ENCODE measurements at regions not wholly inside any gene's neighbourhood (a gene's known extent, or its start where the extent isn't known, plus 50 kb on each side); places are given as distances from the start of the nearest gene placed in this dataset.

GRCh38 chr4:12507868-12508481 lies 976.2 kb downstream of the RAB28 start:
- Histone ChIP-seq H3K9me3 (ENCODE audit: control extremely low read depth in 1 of 3, control insufficient read depth in 2 of 3, insufficient read depth in 1 of 3, low read length in 2 of 3) (peaks cover 0 to 3% (median 0%) of the 10 kb centered on the region in 3 donors), H2AFZ (ENCODE audit: insufficient read depth, low read depth, low read length, poor library complexity, severe bottlenecking) (no peak overlapping the region), H3K4me3 (ENCODE audit: control extremely low read depth in 1 of 5, extremely low read depth in 1 of 5, insufficient read depth in 1 of 5, low read depth in 2 of 5, low read length in 4 of 5) (no peak overlapping the region), H3K9ac (ENCODE audit: low read length) (no peak overlapping the region), H3K36me3 (replicated peaks in 1 of 2; ENCODE audit: control extremely low read depth in 1 of 2, control insufficient read depth in 1 of 2, extremely low read depth in 1 of 2, insufficient read depth in 2 of 2, low read length in 1 of 2) (no peaks in the 10 kb centered on the region), H3K79me2 (ENCODE audit: control insufficient read depth, insufficient read depth, low read length) (no peaks in the 10 kb centered on the region), H3K4me1 (ENCODE audit: control insufficient read depth in 2 of 2, insufficient read depth in 2 of 2, low read length in 2 of 2) (no peaks in the 10 kb centered on the region), H4K20me1 (ENCODE audit: control insufficient read depth, insufficient read depth, low read length, poor library complexity, severe bottlenecking) (no peaks in the 10 kb centered on the region), H3K4me2 (replicated peaks; ENCODE audit: low read depth, low read length, poor library complexity, severe bottlenecking) (no peak overlapping the region), H3K27ac (ENCODE audit: low read length in 2 of 2) (no peak overlapping the region), H3K27me3 (replicated peaks in 1 of 4; ENCODE audit: control extremely low read depth in 1 of 4, control insufficient read depth in 3 of 4, insufficient read depth in 4 of 4, low read length in 3 of 4) (no peaks in the 10 kb centered on the region)
- H3K27me3 Mint-ChIP-seq = no peaks in the 10 kb centered on the region
- H3K4me1 Mint-ChIP-seq = no peaks in the 10 kb centered on the region
- H3K9me3 Mint-ChIP-seq (ENCODE audit: insufficient read depth) = no peaks in the 10 kb centered on the region
- ATAC-seq (ENCODE audit: low read depth) = no peak
- no peak overlapping the region for H3K4me3 Mint-ChIP-seq
- CTCF ChIA-PET = no interaction called here
- intact Hi-C loops (cut with micrococcal nuclease) = no loop called here
- no CpG with 5 or more reads among the region's 2 CpGs for WGBS (ENCODE audit: insufficient coverage)
- DNase-seq = no peak
- POLR2A ChIA-PET = no interaction called here
- TF ChIP-seq CTCF (IDR thresholded peaks at IDR 0.05) = no peak
- no peak for TF ChIP-seq EZH2 (IDR thresholded peaks at IDR 0.05; ENCODE audit: borderline replicate concordance, insufficient read depth, low read depth, low read length, poor library complexity, severe bottlenecking)
- no peak overlapping the region for H3K27ac Mint-ChIP-seq

- peaks cover 2% of the 10 kb centered on the region for H3K9me3 Mint-ChIP-seq (ENCODE audit: insufficient read depth)
- ATAC-seq (ENCODE audit: low read depth) = no peak
- Histone ChIP-seq H3K79me2 (ENCODE audit: control insufficient read depth, insufficient read depth, low read length) (no peaks in the 10 kb centered on the region), H3K27ac (ENCODE audit: low read length in 2 of 2) (no peak overlapping the region), H3K9ac (ENCODE audit: low read length) (no peak overlapping the region), H4K20me1 (ENCODE audit: control insufficient read depth, insufficient read depth, low read length, poor library complexity, severe bottlenecking) (no peaks in the 10 kb centered on the region), H3K4me3 (ENCODE audit: control extremely low read depth in 1 of 5, extremely low read depth in 1 of 5, insufficient read depth in 1 of 5, low read depth in 2 of 5, low read length in 4 of 5) (no peak overlapping the region), H3K27me3 (replicated peaks in 1 of 4; ENCODE audit: control extremely low read depth in 1 of 4, control insufficient read depth in 3 of 4, insufficient read depth in 4 of 4, low read length in 3 of 4) (no peaks in the 10 kb centered on the region), H3K36me3 (replicated peaks in 1 of 2; ENCODE audit: control extremely low read depth in 1 of 2, control insufficient read depth in 1 of 2, extremely low read depth in 1 of 2, insufficient read depth in 2 of 2, low read length in 1 of 2) (no peaks in the 10 kb centered on the region), H3K9me3 (ENCODE audit: control extremely low read depth in 1 of 3, control insufficient read depth in 2 of 3, insufficient read depth in 1 of 3, low read length in 2 of 3) (peaks cover 0 to 2% (median 0%) of the 10 kb centered on the region in 3 donors), H3K4me2 (replicated peaks; ENCODE audit: low read depth, low read length, poor library complexity, severe bottlenecking) (no peak overlapping the region), H2AFZ (ENCODE audit: insufficient read depth, low read depth, low read length, poor library complexity, severe bottlenecking) (no peak overlapping the region), H3K4me1 (ENCODE audit: control insufficient read depth in 2 of 2, insufficient read depth in 2 of 2, low read length in 2 of 2) (no peaks in the 10 kb centered on the region)
- no peak overlapping the region for H3K27ac Mint-ChIP-seq
- no peak overlapping the region for H3K4me3 Mint-ChIP-seq
- POLR2A ChIA-PET = no interaction called here
- CTCF ChIA-PET = no interaction called here
- TF ChIP-seq CTCF (IDR thresholded peaks at IDR 0.05) (no peak), EZH2 (IDR thresholded peaks at IDR 0.05; ENCODE audit: borderline replicate concordance, insufficient read depth, low read depth, low read length, poor library complexity, severe bottlenecking) (no peak)
- intact Hi-C loops (cut with micrococcal nuclease) = no loop called here
- H3K4me1 Mint-ChIP-seq = no peaks in the 10 kb centered on the region
- H3K27me3 Mint-ChIP-seq = no peaks in the 10 kb centered on the region
- DNase-seq = no peak
Measured at GRCh38 chr4:12500409-12500808, 983.7 kb downstream of the RAB28 start.

Measured in B cell (primary cell).